ENCODE measurements at regions not wholly inside any gene's neighbourhood (a gene's known extent, or its start where the extent isn't known, plus 50 kb on each side); places are given as distances from the start of the nearest gene placed in this dataset.

- no peak for TF ChIP-seq CTCF (IDR thresholded peaks at IDR 0.05)
- TF ChIP-seq POLR2A (IDR thresholded peaks at IDR 0.05): no peak
Measured at GRCh38 chr11:19291064-19291463, 50.3 kb upstream of the E2F8 start.

All from esophagus squamous epithelium (tissue), 4 donors.